ENCODE measurements at regions not wholly inside any gene's neighbourhood (a gene's known extent, or its start where the extent isn't known, plus 50 kb on each side); places are given as distances from the start of the nearest gene placed in this dataset.

GRCh38 chr6:117089604-117090003 lies 175.8 kb upstream of the VGLL2 start:
- no CpG with 5 or more reads among the region's 3 CpGs for WGBS (ENCODE audit: extremely low coverage, insufficient read length, low lambda C conversion rate)
- Histone ChIP-seq H3K56ac (ENCODE audit: insufficient read length, low read depth, low read length) (no peak overlapping the region), H4K91ac (ENCODE audit: insufficient read length, low read depth, low read length) (no peak overlapping the region), H3K79me1 (ENCODE audit: insufficient read depth, low read depth, low read length, poor library complexity, severe bottlenecking) (no peaks in the 10 kb centered on the region), H3K27me3 (ENCODE audit: insufficient read depth, low read length) (no peaks in the 10 kb centered on the region), H2AK5ac (ENCODE audit: insufficient read length, low read length) (no peak overlapping the region), H2BK15ac (ENCODE audit: low read depth, low read length) (no peak overlapping the region), H3K4ac (ENCODE audit: low read depth, low read length) (no peak overlapping the region), H3K9ac (ENCODE audit: extremely low read depth, insufficient read length, low read length) (no peak overlapping the region), H3K27ac (ENCODE audit: insufficient read length, low read depth, low read length) (no peak overlapping the region), H3K18ac (ENCODE audit: insufficient read length, low read depth, low read length) (no peak overlapping the region), H3K23me2 (ENCODE audit: insufficient read length, low read depth, low read length, poor library complexity, severe bottlenecking) (no peaks in the 10 kb centered on the region), H3K4me1 (ENCODE audit: insufficient read depth, low read length) (no peaks in the 10 kb centered on the region), H2BK120ac (ENCODE audit: low read depth, low read length, poor library complexity, severe bottlenecking) (no peak overlapping the region), H4K5ac (ENCODE audit: insufficient read length, low read depth, low read length) (no peak overlapping the region), H3T11ph (ENCODE audit: low read length) (no peak overlapping the region), H3K79me2 (ENCODE audit: insufficient read depth, low read length) (no peaks in the 10 kb centered on the region), H2AFZ (ENCODE audit: low read length) (no peak overlapping the region), H3K23ac (ENCODE audit: insufficient read length, low read depth, low read length) (no peak overlapping the region), H4K8ac (replicated peaks; ENCODE audit: insufficient read length, low read depth, low read length) (no peak overlapping the region), H3K4me2 (ENCODE audit: insufficient read depth, insufficient read length, low read length) (no peak overlapping the region), H3K9me3 (ENCODE audit: control insufficient read depth, low read depth, low read length) (no peaks in the 10 kb centered on the region), H3K14ac (ENCODE audit: insufficient read depth, low read length) (no peak overlapping the region), H2BK5ac (ENCODE audit: insufficient read length, low read length) (no peak overlapping the region), H4K20me1 (ENCODE audit: control insufficient read depth, insufficient read depth, insufficient read length) (no peaks in the 10 kb centered on the region), H2BK20ac (ENCODE audit: low read depth, low read length, poor library complexity, severe bottlenecking) (no peak overlapping the region), H2BK12ac (ENCODE audit: insufficient read length, low read depth, low read length) (no peak overlapping the region)
- no peak for TF ChIP-seq CTCF (conservative IDR thresholded peaks at IDR 0.05)
- Mint-ChIP-seq H3K27ac (no peak overlapping the region), H3K9me3 (no peaks in the 10 kb centered on the region), H3K4me1 (peaks cover 5 to 6% of the 10 kb centered on the region in 2 experiments; a peak in 3 of 4 replicates), H3K4me3 (no peak overlapping the region), H3K36me3 (ENCODE audit: insufficient read depth in 1 of 3, low read depth in 3 of 3) (no peaks in the 10 kb centered on the region), H3K27me3 (ENCODE audit: low read depth) (no peaks in the 10 kb centered on the region)
- no peak for DNase-seq
